Testis (tissue), 2 donors: ENCODE measurements at regions not wholly inside any gene's neighbourhood (a gene's known extent, or its start where the extent isn't known, plus 50 kb on each side); places are given as distances from the start of the nearest gene placed in this dataset.

Experiments used
- DNase-seq: peaks from one replicate; pipeline ENCODE4 v3.0.0-alpha.2; 2019
- H3K27ac ChIP-seq, 2 donors: fragments of 200-600 bp; sonication (generic); one replicate each; pipeline ENCODE4 v1.5.1; 2019
- H3K27me3 ChIP-seq: fragments of 200-600 bp; sonication (generic); one replicate; pipeline ENCODE4 v1.5.1; 2019
- H3K36me3 ChIP-seq: fragments of 200-600 bp; sonication (generic); one replicate; pipeline ENCODE4 v1.5.1; 2017; ENCODE audit warnings: low read depth; ENCODE audit errors: missing control alignments
- H3K4me1 ChIP-seq: fragments of 200-600 bp; sonication (generic); one replicate; pipeline ENCODE4 v1.5.1; 2019
- H3K4me3 ChIP-seq, 2 donors: fragments of 200-600 bp; sonication (generic); one replicate each; pipeline ENCODE4 v1.5.1; 2017 to 2019
- H3K9me3 ChIP-seq: fragments of 200-600 bp; sonication (generic); one replicate; pipeline ENCODE4 v1.5.1; 2017
- CTCF ChIP-seq, 3 experiments: fragments of 450-650 bp in 2 of 3; fragments of 200-600 bp in 1 of 3; sonication (generic) in 1 of 3; IDR thresholded peaks; one replicate each; pipeline ENCODE4 v1.5.1; 2016 to 2019; ENCODE audit warnings: antibody characterized with exemption in 3 of 3, mild to moderate bottlenecking in 2 of 3, moderate library complexity in 1 of 3
- POLR2A ChIP-seq: fragments of 450-650 bp; IDR thresholded peaks from one replicate; pipeline ENCODE4 v1.6.1; 2017; ENCODE audit warnings: antibody characterized with exemption, mild to moderate bottlenecking, moderate library complexity
- WGBS, 2 donors: methylation state at CpG; one replicate each; pipeline ENCODE4 v1.1.5; 2018; 5-methylcytosine and 5-hydroxymethylcytosine counted together
- intact Hi-C: fragments of 100-400 bp; cut with DNase I; formaldehyde crosslinking; loops from one replicate; pipeline ENCODE4 v1.15.1; 2023; ENCODE audit warnings: low total_unique reads

DNA sequence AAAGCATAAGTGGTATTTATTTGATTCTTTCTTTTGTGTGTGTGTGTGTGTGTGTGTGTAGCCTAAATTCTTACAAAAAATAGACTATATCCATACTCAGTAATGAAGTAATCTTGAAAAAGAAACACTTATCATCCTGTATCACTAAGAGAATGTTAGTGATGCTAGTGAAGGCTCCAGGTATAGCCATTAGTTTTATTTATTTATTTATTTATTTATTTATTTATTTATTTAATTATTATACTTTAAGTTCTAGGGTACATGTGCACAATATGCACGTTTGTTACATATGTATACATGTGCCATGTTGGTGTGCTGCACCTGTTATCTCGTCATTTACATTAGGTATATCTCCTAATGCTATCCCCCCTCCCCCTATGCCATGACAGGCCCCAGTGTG, 436.0 kb downstream of the HTR7 start:
- Histone ChIP-seq H3K9me3 (no peaks in the 10 kb centered on the region), H3K4me3 (no peak overlapping the region), H3K27me3 (no peaks in the 10 kb centered on the region), H3K4me1 (no peaks in the 10 kb centered on the region), H3K27ac (no peak overlapping the region), H3K36me3 (no peaks in the 10 kb centered on the region)
- TF ChIP-seq CTCF (IDR thresholded peaks at IDR 0.05), result no peak
- no peak for TF ChIP-seq POLR2A
- intact Hi-C loops, result no loop called here
- no peak for DNase-seq
- WGBS, 2 donors, result 87 to 89% methylated on average over 2 of the region's 2 CpGs

- H3K4me1 ChIP-seq, result no peaks in the 10 kb centered on the region
- intact Hi-C loops, result no loop called here
- no peak overlapping the region for H3K4me3 ChIP-seq
- no peaks in the 10 kb centered on the region for H3K36me3 ChIP-seq
- H3K9me3 ChIP-seq, result no peaks in the 10 kb centered on the region
- H3K27me3 ChIP-seq, result no peaks in the 10 kb centered on the region
- WGBS, 2 donors, result 81 to 100% methylated on average over 1 of the region's 1 CpG
- H3K27ac ChIP-seq, result no peak overlapping the region
- no peak for DNase-seq
- TF ChIP-seq CTCF (IDR thresholded peaks at IDR 0.05) (no peak), POLR2A (no peak)
Observed at GRCh38 chr10:90424730-90425129, 433.1 kb downstream of the HTR7 start.

DNA sequence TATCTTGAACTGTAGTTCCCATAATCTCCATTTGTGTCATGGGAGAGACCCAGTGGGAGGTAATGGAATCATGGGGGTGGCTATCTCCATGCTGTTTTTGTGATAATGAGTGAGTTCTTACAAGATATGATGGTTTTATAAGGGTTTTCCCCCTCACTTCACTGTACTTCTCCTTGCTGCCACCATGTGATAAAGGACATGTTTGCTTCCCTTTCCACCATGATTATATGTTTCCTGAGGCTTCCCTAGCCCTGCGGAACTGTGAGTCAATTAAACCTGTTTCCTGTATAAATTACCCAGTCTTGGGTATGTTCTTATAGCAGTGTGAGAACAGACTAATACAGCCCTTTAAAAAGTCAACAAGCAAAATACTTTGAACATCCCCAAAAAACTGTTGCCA, 427.7 kb downstream of the HTR7 start:
- Histone ChIP-seq H3K4me1 (no peaks in the 10 kb centered on the region), H3K36me3 (no peaks in the 10 kb centered on the region), H3K9me3 (no peaks in the 10 kb centered on the region), H3K27me3 (no peaks in the 10 kb centered on the region), H3K27ac (no peak overlapping the region), H3K4me3 (no peak overlapping the region)
- no peak for TF ChIP-seq POLR2A
- no peak for TF ChIP-seq CTCF (IDR thresholded peaks at IDR 0.05)
- no peak for DNase-seq
- 89 to 100% methylated on average over 1 of the region's 1 CpG for WGBS, 2 donors
- intact Hi-C loops, result no loop called here

DNA sequence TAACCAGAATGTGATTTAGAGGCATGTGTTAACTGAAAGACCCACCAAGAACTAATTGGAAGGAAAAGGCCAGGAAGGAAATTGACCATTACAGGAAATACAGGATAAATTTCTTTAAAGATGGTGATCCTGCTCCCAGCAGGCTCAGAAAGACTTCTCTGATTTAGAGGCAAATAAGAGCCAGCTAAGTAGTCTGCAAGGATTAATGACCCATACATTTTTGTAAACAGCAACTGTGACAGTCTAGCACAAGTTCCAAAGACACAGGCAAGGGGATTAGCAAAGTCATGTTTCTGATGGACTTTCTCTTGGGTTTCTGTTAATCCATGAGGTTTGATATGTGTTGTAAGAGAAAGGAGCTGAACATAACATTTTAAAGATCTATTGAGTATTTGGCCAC, 425.0 kb downstream of the HTR7 start:
- no peaks in the 10 kb centered on the region for H3K9me3 ChIP-seq
- no peaks in the 10 kb centered on the region for H3K27me3 ChIP-seq
- no peaks in the 10 kb centered on the region for H3K36me3 ChIP-seq
- TF ChIP-seq POLR2A (no peak), CTCF (IDR thresholded peaks at IDR 0.05) (no peak)
- H3K4me1 ChIP-seq, result no peaks in the 10 kb centered on the region
- H3K27ac ChIP-seq, result no peak overlapping the region
- intact Hi-C loops, result no loop called here
- DNase-seq, result no peak
- H3K4me3 ChIP-seq, result no peak overlapping the region

DNA sequence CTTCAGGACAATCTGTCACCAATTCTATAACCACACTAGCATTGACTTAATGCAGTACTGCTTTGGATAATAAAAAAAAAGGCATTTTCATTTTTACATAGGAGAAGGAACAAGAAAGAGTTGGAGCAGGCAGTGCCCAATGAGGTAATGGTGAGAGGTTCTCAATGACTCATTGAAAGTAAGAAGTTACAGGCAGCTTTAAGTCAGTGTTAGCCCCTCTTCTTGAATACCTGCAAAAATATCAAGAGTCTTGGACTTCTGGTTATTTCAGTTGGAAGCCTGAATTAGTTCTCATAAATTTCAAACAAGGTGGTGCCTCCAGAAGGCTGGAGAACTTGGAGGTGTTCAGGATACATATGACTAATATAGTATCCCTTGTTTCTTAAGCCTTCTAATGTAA, 422.5 kb downstream of the HTR7 start:
- Histone ChIP-seq H3K4me1 (no peaks in the 10 kb centered on the region), H3K9me3 (no peaks in the 10 kb centered on the region), H3K36me3 (no peaks in the 10 kb centered on the region), H3K27me3 (no peaks in the 10 kb centered on the region), H3K27ac (no peak overlapping the region), H3K4me3 (no peak overlapping the region)
- TF ChIP-seq POLR2A, result no peak
- TF ChIP-seq CTCF (IDR thresholded peaks at IDR 0.05), result no peak
- DNase-seq, result no peak
- intact Hi-C loops, result no loop called here
